Parathyroid adenoma (tissue), 2 donors: ENCODE measurements at regions not wholly inside any gene's neighbourhood (a gene's known extent, or its start where the extent isn't known, plus 50 kb on each side); places are given as distances from the start of the nearest gene placed in this dataset.
A peak's percentile ranks its signal among the peaks of the same experiment; 100 is the strongest.

Experiments
- H2AFZ ChIP-seq: fragments of 300-600 bp; sonication (generic); one replicate; pipeline ENCODE4 v1.7.0; 2017; ENCODE audit warnings: antibody characterized with exemption, mild to moderate bottlenecking
- H3K27ac ChIP-seq: fragments of 300-600 bp; sonication (generic); one replicate; pipeline ENCODE4 v1.7.0; 2017
- H3K27me3 ChIP-seq: fragments of 300-600 bp; sonication (generic); one replicate; pipeline ENCODE4 v1.7.0; 2017; ENCODE audit warnings: low read length; ENCODE audit not compliant: control insufficient read depth, insufficient read depth
- H3K36me3 ChIP-seq: fragments of 300-600 bp; sonication (generic); one replicate; pipeline ENCODE4 v1.7.0; 2017; ENCODE audit warnings: low read length; ENCODE audit not compliant: control insufficient read depth, insufficient read depth
- H3K4me1 ChIP-seq: fragments of 300-600 bp; sonication (generic); one replicate; pipeline ENCODE4 v1.7.0; 2017; ENCODE audit warnings: control low read depth
- H3K4me2 ChIP-seq: fragments of 300-600 bp; sonication (generic); one replicate; pipeline ENCODE4 v1.7.0; 2017; ENCODE audit warnings: low read length
- H3K4me3 ChIP-seq: fragments of 300-600 bp; sonication (generic); one replicate; pipeline ENCODE4 v1.7.0; 2017; ENCODE audit warnings: low read depth, low read length
- H3K79me2 ChIP-seq: fragments of 300-600 bp; sonication (generic); one replicate; pipeline ENCODE4 v1.7.0; 2017; ENCODE audit warnings: control low read depth
- H3K9ac ChIP-seq: fragments of 300-600 bp; sonication (generic); one replicate; pipeline ENCODE4 v1.7.0; 2017; ENCODE audit warnings: mild to moderate bottlenecking
- H3K9me3 ChIP-seq: fragments of 300-600 bp; sonication (generic); one replicate; pipeline ENCODE4 v1.7.0; 2017; ENCODE audit warnings: low read length; ENCODE audit not compliant: control insufficient read depth
- CTCF ChIP-seq: fragments of 300-600 bp; sonication (generic); IDR thresholded peaks from one replicate; pipeline ENCODE4 v1.7.0; 2017; ENCODE audit warnings: antibody characterized with exemption, mild to moderate bottlenecking
- donor health status: primary hyperparathyroidism.

- no peak overlapping the region for H3K9ac ChIP-seq
- no peak for TF ChIP-seq CTCF
These were observed 373.9 kb downstream of the GPD2 start for GRCh38 chr2:156810094-156810493.

GRCh38 chr2:156812496-156812895 is 376.3 kb downstream of the GPD2 start:
- no peak overlapping the region for H3K27ac ChIP-seq
- H3K4me3 ChIP-seq = no peak overlapping the region
- no peaks in the 10 kb centered on the region for H3K9me3 ChIP-seq
- no peaks in the 10 kb centered on the region for H3K79me2 ChIP-seq
- H3K36me3 ChIP-seq = no peaks in the 10 kb centered on the region
- H3K27me3 ChIP-seq = no peaks in the 10 kb centered on the region
- H3K4me2 ChIP-seq = no peak overlapping the region
- no peak overlapping the region for H3K9ac ChIP-seq
- H2AFZ ChIP-seq = no peak overlapping the region
- TF ChIP-seq CTCF = no peak
- H3K4me1 ChIP-seq = no peaks in the 10 kb centered on the region

More at GRCh38 chr2:156810094-156810493, 373.9 kb downstream of the GPD2 start:
- H3K27me3 ChIP-seq = no peaks in the 10 kb centered on the region
- no peaks in the 10 kb centered on the region for H3K9me3 ChIP-seq
- no peak overlapping the region for H3K4me3 ChIP-seq
- no peak overlapping the region for H2AFZ ChIP-seq
- no peaks in the 10 kb centered on the region for H3K79me2 ChIP-seq
- H3K4me2 ChIP-seq = no peak overlapping the region
- H3K36me3 ChIP-seq = no peaks in the 10 kb centered on the region
- H3K4me1 ChIP-seq = no peaks in the 10 kb centered on the region
- no peak overlapping the region for H3K27ac ChIP-seq

DNA sequence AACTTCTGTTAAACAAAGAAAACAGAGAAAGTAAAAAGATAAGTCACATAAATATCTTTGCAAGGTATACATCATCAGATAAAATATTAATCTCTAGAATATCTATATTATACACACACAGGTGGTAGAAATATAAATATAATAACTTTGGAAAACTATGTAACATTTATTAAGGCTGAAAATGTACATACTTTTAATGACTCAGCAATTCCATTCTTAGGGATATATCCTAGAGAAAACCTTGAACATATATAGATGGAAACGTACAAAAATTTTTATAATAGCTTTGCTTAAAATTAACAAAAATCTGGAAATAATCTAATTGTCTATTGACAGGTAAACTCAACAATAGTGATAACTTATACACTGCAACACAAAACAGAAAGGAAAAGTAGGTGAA is 381.3 kb downstream of the GPD2 start:
- Histone ChIP-seq H3K4me1 (no peaks in the 10 kb centered on the region), H3K9me3 (no peaks in the 10 kb centered on the region), H3K36me3 (no peaks in the 10 kb centered on the region), H3K9ac (no peak overlapping the region), H3K27ac (no peak overlapping the region), H3K4me3 (no peak overlapping the region), H3K79me2 (no peaks in the 10 kb centered on the region), H3K4me2 (no peak overlapping the region), H2AFZ (no peak overlapping the region), H3K27me3 (no peaks in the 10 kb centered on the region)
- TF ChIP-seq CTCF = no peak

GRCh38 chr2:156818221-156818620 is 382.0 kb downstream of the GPD2 start:
- Histone ChIP-seq H3K4me1 (no peaks in the 10 kb centered on the region), H3K27me3 (no peaks in the 10 kb centered on the region), H3K36me3 (no peaks in the 10 kb centered on the region), H3K9ac (no peak overlapping the region), H3K9me3 (no peaks in the 10 kb centered on the region), H3K4me3 (no peak overlapping the region), H3K27ac (no peak overlapping the region), H3K4me2 (no peak overlapping the region), H2AFZ (no peak overlapping the region), H3K79me2 (no peaks in the 10 kb centered on the region)
- no peak for TF ChIP-seq CTCF

GRCh38 chr2:156818944-156819343 is 382.8 kb downstream of the GPD2 start:
- no peaks in the 10 kb centered on the region for H3K36me3 ChIP-seq
- H3K4me1 ChIP-seq = no peaks in the 10 kb centered on the region
- H3K9me3 ChIP-seq = no peaks in the 10 kb centered on the region
- H3K4me2 ChIP-seq = no peak overlapping the region
- no peak overlapping the region for H3K9ac ChIP-seq
- H3K27ac ChIP-seq = no peak overlapping the region
- peak overlapping the region; percentile 9 for H2AFZ ChIP-seq
- H3K4me3 ChIP-seq = no peak overlapping the region
- no peak for TF ChIP-seq CTCF
- no peaks in the 10 kb centered on the region for H3K79me2 ChIP-seq
- H3K27me3 ChIP-seq = no peaks in the 10 kb centered on the region
